ENCODE measurements at regions not wholly inside any gene's neighbourhood (a gene's known extent, or its start where the extent isn't known, plus 50 kb on each side); places are given as distances from the start of the nearest gene placed in this dataset.
"Not testable (repeated sequence)": the region's sequence is repeated elsewhere in the genome, so short reads cannot be mapped to it uniquely, and the experiment has no call there.

GRCh38 chrX:52261125-52261462 is 76.4 kb downstream of the MAGED4 start:
- DNase-seq: no peak

- peak; percentile 93 for DNase-seq
These were observed 76.9 kb downstream of the MAGED4 start for GRCh38 chrX:52261463-52262194.

GRCh38 chrX:52262195-52262546 is 77.5 kb downstream of the MAGED4 start:
- no peak for DNase-seq

GRCh38 chrX:52263417-52263816 is 78.7 kb downstream of the MAGED4 start:
- DNase-seq: no peak

- no peak for DNase-seq
These were observed 81.0 kb downstream of the MAGED4 start for GRCh38 chrX:52265713-52266112.

GRCh38 chrX:52268502-52268901 is 83.8 kb downstream of the MAGED4 start:
- not testable (repeated sequence) for DNase-seq

- no peak for DNase-seq
These were observed 85.9 kb downstream of the MAGED4 start for GRCh38 chrX:52270453-52271116.

- DNase-seq: no peak
These were observed 86.5 kb downstream of the MAGED4 start for GRCh38 chrX:52271206-52271605.

- no peak for DNase-seq
These were observed 91.2 kb upstream of the XAGE2 start for GRCh38 chrX:52277666-52278065.

- no peak for DNase-seq
These were observed 88.0 kb upstream of the XAGE2 start for GRCh38 chrX:52280812-52281211.

- DNase-seq: no peak
These were observed 84.0 kb upstream of the XAGE2 start for GRCh38 chrX:52284865-52285264.

GRCh38 chrX:52298968-52299367 is 69.9 kb upstream of the XAGE2 start:
- DNase-seq: not testable (repeated sequence)

- not testable (repeated sequence) for DNase-seq
These were observed 60.3 kb upstream of the XAGE2 start for GRCh38 chrX:52308532-52308931.

Data from islet precursor cell (in vitro differentiated cells).